Stomach (tissue), 4 donors: ENCODE measurements at regions not wholly inside any gene's neighbourhood (a gene's known extent, or its start where the extent isn't known, plus 50 kb on each side); places are given as distances from the start of the nearest gene placed in this dataset.

Experiments
- POLR2A ChIP-seq, 4 donors: fragments of 450-650 bp; IDR thresholded peaks; one replicate each; pipeline ENCODE4 v1.6.1; 2016; ENCODE audit warnings: antibody characterized with exemption in 4 of 4, control low read depth in 2 of 4, mild to moderate bottlenecking in 1 of 4, moderate library complexity in 1 of 4
- TF ChIP-seq, protein P1 (sequence below), 7 experiments: fragments of 450-650 bp in 4 of 7; fragments of 200-600 bp in 3 of 7; sonication (generic) in 3 of 7; IDR thresholded peaks; one replicate each; pipeline ENCODE4 v1.5.1; 2016 to 2019; ENCODE audit warnings: antibody characterized with exemption in 7 of 7, control low read depth in 2 of 7, mild to moderate bottlenecking in 1 of 7

DNA sequence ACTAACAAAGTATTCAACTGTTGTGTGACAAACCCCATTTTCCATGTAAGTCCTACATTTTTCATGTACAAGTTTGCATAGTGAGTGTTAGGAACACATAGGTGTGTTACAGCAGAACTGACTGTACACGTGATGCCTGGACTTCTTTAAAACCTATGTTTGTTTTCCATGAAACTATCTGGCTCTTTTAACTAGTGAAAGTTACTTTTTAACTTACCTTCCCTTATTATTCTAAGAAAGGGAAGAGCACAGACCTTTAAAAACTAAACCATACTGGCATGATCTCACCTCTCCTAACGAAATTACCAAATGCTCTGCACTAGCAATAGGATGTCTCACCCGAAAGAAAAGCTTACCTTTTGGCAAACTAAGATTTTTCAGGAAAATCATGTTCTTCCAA is 87.8 kb downstream of the CENPW start:
- no peak for TF ChIP-seq POLR2A (IDR thresholded peaks at IDR 0.05)
- TF ChIP-seq, protein P1, sequence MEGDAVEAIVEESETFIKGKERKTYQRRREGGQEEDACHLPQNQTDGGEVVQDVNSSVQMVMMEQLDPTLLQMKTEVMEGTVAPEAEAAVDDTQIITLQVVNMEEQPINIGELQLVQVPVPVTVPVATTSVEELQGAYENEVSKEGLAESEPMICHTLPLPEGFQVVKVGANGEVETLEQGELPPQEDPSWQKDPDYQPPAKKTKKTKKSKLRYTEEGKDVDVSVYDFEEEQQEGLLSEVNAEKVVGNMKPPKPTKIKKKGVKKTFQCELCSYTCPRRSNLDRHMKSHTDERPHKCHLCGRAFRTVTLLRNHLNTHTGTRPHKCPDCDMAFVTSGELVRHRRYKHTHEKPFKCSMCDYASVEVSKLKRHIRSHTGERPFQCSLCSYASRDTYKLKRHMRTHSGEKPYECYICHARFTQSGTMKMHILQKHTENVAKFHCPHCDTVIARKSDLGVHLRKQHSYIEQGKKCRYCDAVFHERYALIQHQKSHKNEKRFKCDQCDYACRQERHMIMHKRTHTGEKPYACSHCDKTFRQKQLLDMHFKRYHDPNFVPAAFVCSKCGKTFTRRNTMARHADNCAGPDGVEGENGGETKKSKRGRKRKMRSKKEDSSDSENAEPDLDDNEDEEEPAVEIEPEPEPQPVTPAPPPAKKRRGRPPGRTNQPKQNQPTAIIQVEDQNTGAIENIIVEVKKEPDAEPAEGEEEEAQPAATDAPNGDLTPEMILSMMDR (IDR thresholded peaks at IDR 0.05), result no peak
